B cell (primary cell): ENCODE measurements at regions not wholly inside any gene's neighbourhood (a gene's known extent, or its start where the extent isn't known, plus 50 kb on each side); places are given as distances from the start of the nearest gene placed in this dataset.

Experiments used
- ATAC-seq: fragments of 200-7000 bp; cut with Tn5 transposase; one replicate; pipeline ENCODE4 v1.10.0; 2021; ENCODE audit warnings: low read depth, mild to moderate bottlenecking, moderate number of reproducible peaks, moderate library complexity
- CTCF ChIA-PET: fragments of 350-600 bp; sonication (Branson Sonifier 250); formaldehyde crosslinking; loops from one replicate; lab custom pipeline; 2021; ENCODE audit warnings: antibody characterized with exemption, inconsistent platforms; lab: Charles Lee
- POLR2A ChIA-PET: fragments of 350-600 bp; sonication (Branson Sonifier 250); formaldehyde crosslinking; loops from one replicate; lab custom pipeline; 2021; ENCODE audit warnings: antibody characterized with exemption; lab: Charles Lee
- DNase-seq: peaks from one replicate; pipeline ENCODE4 v3.0.0; 2013
- H2AFZ ChIP-seq: 2 replicates; pipeline ENCODE4 v1.6.1; 2012; ENCODE audit warnings: mild to moderate bottlenecking, low read depth, low read length; ENCODE audit not compliant: insufficient read depth, poor library complexity, severe bottlenecking
- H3K27ac ChIP-seq, 2 donors: 1 replicate in 1 of 2; 2 replicates in 1 of 2; pipeline ENCODE4 v1.5.1; 2012 to 2013; ENCODE audit warnings: low read length in 2 of 2, mild to moderate bottlenecking in 2 of 2, moderate library complexity in 1 of 2
- H3K27me3 ChIP-seq, 4 experiments: fragments of 200-600 bp in 1 of 4; sonication (generic) in 1 of 4; replicated peaks in 1 of 4; 1 replicate in 2 of 4; 2 replicates in 2 of 4; pipeline versions ENCODE4 v1.6.1 to v1.7.0; 2013 to 2016; ENCODE audit warnings: low read length in 3 of 4, mild to moderate bottlenecking in 2 of 4, mixed read lengths in 1 of 4, moderate library complexity in 1 of 4; ENCODE audit not compliant: insufficient read depth in 4 of 4, control insufficient read depth in 3 of 4; ENCODE audit errors: control extremely low read depth in 1 of 4
- H3K36me3 ChIP-seq, 2 experiments: replicated peaks in 1 of 2; 1 replicate in 1 of 2; 2 replicates in 1 of 2; pipeline versions ENCODE4 v1.6.1 to v1.7.1; 2013; ENCODE audit warnings: low read length in 1 of 2; ENCODE audit not compliant: insufficient read depth in 2 of 2, control insufficient read depth in 1 of 2; ENCODE audit errors: control extremely low read depth in 1 of 2, extremely low read depth in 1 of 2
- H3K4me1 ChIP-seq, 2 donors: fragments of 200-600 bp in 1 of 2; sonication (generic) in 1 of 2; 1 replicate in 1 of 2; 2 replicates in 1 of 2; pipeline versions ENCODE4 v1.5.1 to v1.6.1; 2013 to 2017; ENCODE audit warnings: low read length in 2 of 2; ENCODE audit not compliant: control insufficient read depth in 2 of 2, insufficient read depth in 2 of 2
- H3K4me2 ChIP-seq: replicated peaks from 2 replicates; pipeline ENCODE3; 2012; ENCODE audit warnings: mild to moderate bottlenecking, low read depth, low read length; ENCODE audit not compliant: poor library complexity, severe bottlenecking
- H3K4me3 ChIP-seq, 5 experiments: fragments of 200-600 bp in 1 of 5; sonication (generic) in 1 of 5; 1 replicate in 3 of 5; 2 replicates in 2 of 5; pipeline versions ENCODE4 v1.5.1 to v1.7.0; 2011 to 2016; ENCODE audit warnings: low read length in 4 of 5, mild to moderate bottlenecking in 4 of 5, low read depth in 2 of 5, control low read depth in 1 of 5, moderate library complexity in 1 of 5; ENCODE audit not compliant: insufficient read depth in 1 of 5; ENCODE audit errors: control extremely low read depth in 1 of 5, extremely low read depth in 1 of 5
- H3K79me2 ChIP-seq: fragments of 200-600 bp; sonication (generic); one replicate; pipeline ENCODE4 v1.6.0; 2016; ENCODE audit warnings: low read length; ENCODE audit not compliant: control insufficient read depth, insufficient read depth
- H3K9ac ChIP-seq: fragments of 200-600 bp; sonication (generic); 2 replicates; pipeline ENCODE4 v1.6.1; 2017; ENCODE audit warnings: mild to moderate bottlenecking, low read length, moderate library complexity
- H3K9me3 ChIP-seq, 3 donors: one replicate each; pipeline versions ENCODE4 v1.6.1 to v1.7.1; 2013; ENCODE audit warnings: low read length in 2 of 3; ENCODE audit not compliant: control insufficient read depth in 2 of 3, insufficient read depth in 1 of 3; ENCODE audit errors: control extremely low read depth in 1 of 3
- H4K20me1 ChIP-seq: 2 replicates; pipeline ENCODE4 v1.6.0; 2012; ENCODE audit warnings: mild to moderate bottlenecking, low read length; ENCODE audit not compliant: insufficient read depth, control insufficient read depth, poor library complexity, severe bottlenecking
- H3K27ac Mint-ChIP-seq: one replicate; pipeline ENCODE4 v1.8.0; 2021; ENCODE audit warnings: mixed read lengths
- H3K27me3 Mint-ChIP-seq: one replicate; pipeline ENCODE4 v1.8.0; 2021; ENCODE audit warnings: mixed read lengths
- H3K4me1 Mint-ChIP-seq: one replicate; pipeline ENCODE4 v1.8.0; 2021; ENCODE audit warnings: mixed read lengths
- H3K4me3 Mint-ChIP-seq: one replicate; pipeline ENCODE4 v1.8.0; 2021; ENCODE audit warnings: mixed read lengths
- H3K9me3 Mint-ChIP-seq: one replicate; pipeline ENCODE4 v1.8.0; 2022; ENCODE audit warnings: mixed read lengths; ENCODE audit not compliant: insufficient read depth
- EZH2 ChIP-seq: IDR thresholded peaks from 2 replicates; pipeline ENCODE4 v1.6.1; 2012; ENCODE audit warnings: borderline replicate concordance, low read depth, mild to moderate bottlenecking, moderate library complexity, low read length; ENCODE audit not compliant: insufficient read depth, poor library complexity, severe bottlenecking
- WGBS: methylation state at CpG from one replicate; pipeline ENCODE4 v1.1.5; 2013; ENCODE audit warnings: missing lambda C conversion rate; ENCODE audit not compliant: insufficient coverage; 5-methylcytosine and 5-hydroxymethylcytosine counted together
- intact Hi-C: fragments of 100-400 bp; cut with micrococcal nuclease; formaldehyde crosslinking; loops from one replicate; pipeline ENCODE4 v1.10.0; 2022
- TF ChIP-seq, protein P1 (sequence below): fragments of 200-600 bp; IDR thresholded peaks from one replicate; pipeline ENCODE4 v1.8.0; 2022; ENCODE audit warnings: antibody characterized with exemption, mild to moderate bottlenecking

GRCh38 chr3:5977331-5977730 lies 789.8 kb downstream of the EDEM1 start:
- ChIA-PET CTCF (no interaction called here), POLR2A (no interaction called here)
- Histone ChIP-seq H3K36me3 (no peaks in the 10 kb centered on the region), H3K4me2 (no peak overlapping the region), H3K9me3 (peaks cover 0 to 7% (median 0%) of the 10 kb centered on the region in 3 donors), H3K79me2 (no peaks in the 10 kb centered on the region), H3K4me1 (no peaks in the 10 kb centered on the region), H2AFZ (no peak overlapping the region), H3K9ac (no peak overlapping the region), H3K27ac (no peak overlapping the region), H4K20me1 (no peaks in the 10 kb centered on the region), H3K4me3 (no peak overlapping the region), H3K27me3 (no peaks in the 10 kb centered on the region)
- no peak for TF ChIP-seq EZH2
- TF ChIP-seq, protein P1, sequence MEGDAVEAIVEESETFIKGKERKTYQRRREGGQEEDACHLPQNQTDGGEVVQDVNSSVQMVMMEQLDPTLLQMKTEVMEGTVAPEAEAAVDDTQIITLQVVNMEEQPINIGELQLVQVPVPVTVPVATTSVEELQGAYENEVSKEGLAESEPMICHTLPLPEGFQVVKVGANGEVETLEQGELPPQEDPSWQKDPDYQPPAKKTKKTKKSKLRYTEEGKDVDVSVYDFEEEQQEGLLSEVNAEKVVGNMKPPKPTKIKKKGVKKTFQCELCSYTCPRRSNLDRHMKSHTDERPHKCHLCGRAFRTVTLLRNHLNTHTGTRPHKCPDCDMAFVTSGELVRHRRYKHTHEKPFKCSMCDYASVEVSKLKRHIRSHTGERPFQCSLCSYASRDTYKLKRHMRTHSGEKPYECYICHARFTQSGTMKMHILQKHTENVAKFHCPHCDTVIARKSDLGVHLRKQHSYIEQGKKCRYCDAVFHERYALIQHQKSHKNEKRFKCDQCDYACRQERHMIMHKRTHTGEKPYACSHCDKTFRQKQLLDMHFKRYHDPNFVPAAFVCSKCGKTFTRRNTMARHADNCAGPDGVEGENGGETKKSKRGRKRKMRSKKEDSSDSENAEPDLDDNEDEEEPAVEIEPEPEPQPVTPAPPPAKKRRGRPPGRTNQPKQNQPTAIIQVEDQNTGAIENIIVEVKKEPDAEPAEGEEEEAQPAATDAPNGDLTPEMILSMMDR, result no peak
- H3K4me3 Mint-ChIP-seq, result no peak overlapping the region
- ATAC-seq (no peak), DNase-seq (no peak)
- no peaks in the 10 kb centered on the region for H3K4me1 Mint-ChIP-seq
- intact Hi-C loops, result no loop called here
- no peaks in the 10 kb centered on the region for H3K27me3 Mint-ChIP-seq
- 100% methylated on average over 1 of the region's 8 CpGs for WGBS
- H3K9me3 Mint-ChIP-seq, result peaks cover 9% of the 10 kb centered on the region
- no peak overlapping the region for H3K27ac Mint-ChIP-seq

GRCh38 chr3:5980475-5980874 lies 793.0 kb downstream of the EDEM1 start:
- no CpG with 5 or more reads among the region's 3 CpGs for WGBS
- no peak for TF ChIP-seq EZH2
- TF ChIP-seq, protein P1, result no peak
- Histone ChIP-seq H3K4me2 (no peak overlapping the region), H2AFZ (no peak overlapping the region), H3K9me3 (peaks cover 0 to 7% (median 0%) of the 10 kb centered on the region in 3 donors), H3K27ac (no peak overlapping the region), H4K20me1 (no peaks in the 10 kb centered on the region), H3K27me3 (no peaks in the 10 kb centered on the region), H3K79me2 (no peaks in the 10 kb centered on the region), H3K4me3 (no peak overlapping the region), H3K9ac (no peak overlapping the region), H3K4me1 (no peaks in the 10 kb centered on the region), H3K36me3 (no peaks in the 10 kb centered on the region)
- H3K4me1 Mint-ChIP-seq, result no peaks in the 10 kb centered on the region
- H3K27ac Mint-ChIP-seq, result no peak overlapping the region
- DNase-seq (no peak), ATAC-seq (no peak)
- CTCF ChIA-PET, result no interaction called here
- no peaks in the 10 kb centered on the region for H3K27me3 Mint-ChIP-seq
- intact Hi-C loops, result no loop called here
- peaks cover 5% of the 10 kb centered on the region for H3K9me3 Mint-ChIP-seq
- POLR2A ChIA-PET, result no interaction called here
- H3K4me3 Mint-ChIP-seq, result no peak overlapping the region
